Right lobe of liver (tissue), 4 donors: ENCODE measurements at regions not wholly inside any gene's neighbourhood (a gene's known extent, or its start where the extent isn't known, plus 50 kb on each side); places are given as distances from the start of the nearest gene placed in this dataset.

Source experiments
- POLR2A ChIP-seq: fragments of 450-650 bp; IDR thresholded peaks from one replicate; pipeline ENCODE4 v1.6.1; 2017; ENCODE audit warnings: antibody characterized with exemption, mild to moderate bottlenecking
- TF ChIP-seq, protein P1 (sequence below), 4 donors: fragments of 200-600 bp in 3 of 4; fragments of 450-650 bp in 1 of 4; IDR thresholded peaks; one replicate each; pipeline versions ENCODE4 v1.5.1 to v1.8.0; 2016 to 2022; ENCODE audit warnings: antibody characterized with exemption in 4 of 4, mild to moderate bottlenecking in 2 of 4
- donor health status: DM: no; HTN: no; CAD: no.
- donor health status: DM: no; HTN: no; CAD: no.
- donor health status: DM: no; HTN: yes; CAD: no.

GRCh38 chr2:22450831-22451230 is 934.1 kb upstream of the KLHL29 start:
- no peak for TF ChIP-seq POLR2A
- TF ChIP-seq, protein P1, sequence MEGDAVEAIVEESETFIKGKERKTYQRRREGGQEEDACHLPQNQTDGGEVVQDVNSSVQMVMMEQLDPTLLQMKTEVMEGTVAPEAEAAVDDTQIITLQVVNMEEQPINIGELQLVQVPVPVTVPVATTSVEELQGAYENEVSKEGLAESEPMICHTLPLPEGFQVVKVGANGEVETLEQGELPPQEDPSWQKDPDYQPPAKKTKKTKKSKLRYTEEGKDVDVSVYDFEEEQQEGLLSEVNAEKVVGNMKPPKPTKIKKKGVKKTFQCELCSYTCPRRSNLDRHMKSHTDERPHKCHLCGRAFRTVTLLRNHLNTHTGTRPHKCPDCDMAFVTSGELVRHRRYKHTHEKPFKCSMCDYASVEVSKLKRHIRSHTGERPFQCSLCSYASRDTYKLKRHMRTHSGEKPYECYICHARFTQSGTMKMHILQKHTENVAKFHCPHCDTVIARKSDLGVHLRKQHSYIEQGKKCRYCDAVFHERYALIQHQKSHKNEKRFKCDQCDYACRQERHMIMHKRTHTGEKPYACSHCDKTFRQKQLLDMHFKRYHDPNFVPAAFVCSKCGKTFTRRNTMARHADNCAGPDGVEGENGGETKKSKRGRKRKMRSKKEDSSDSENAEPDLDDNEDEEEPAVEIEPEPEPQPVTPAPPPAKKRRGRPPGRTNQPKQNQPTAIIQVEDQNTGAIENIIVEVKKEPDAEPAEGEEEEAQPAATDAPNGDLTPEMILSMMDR (IDR thresholded peaks at IDR 0.05): no peak
